ENCODE measurements at regions not wholly inside any gene's neighbourhood (a gene's known extent, or its start where the extent isn't known, plus 50 kb on each side); places are given as distances from the start of the nearest gene placed in this dataset.
A peak's percentile ranks its signal among the peaks of the same experiment; 100 is the strongest.

DNA sequence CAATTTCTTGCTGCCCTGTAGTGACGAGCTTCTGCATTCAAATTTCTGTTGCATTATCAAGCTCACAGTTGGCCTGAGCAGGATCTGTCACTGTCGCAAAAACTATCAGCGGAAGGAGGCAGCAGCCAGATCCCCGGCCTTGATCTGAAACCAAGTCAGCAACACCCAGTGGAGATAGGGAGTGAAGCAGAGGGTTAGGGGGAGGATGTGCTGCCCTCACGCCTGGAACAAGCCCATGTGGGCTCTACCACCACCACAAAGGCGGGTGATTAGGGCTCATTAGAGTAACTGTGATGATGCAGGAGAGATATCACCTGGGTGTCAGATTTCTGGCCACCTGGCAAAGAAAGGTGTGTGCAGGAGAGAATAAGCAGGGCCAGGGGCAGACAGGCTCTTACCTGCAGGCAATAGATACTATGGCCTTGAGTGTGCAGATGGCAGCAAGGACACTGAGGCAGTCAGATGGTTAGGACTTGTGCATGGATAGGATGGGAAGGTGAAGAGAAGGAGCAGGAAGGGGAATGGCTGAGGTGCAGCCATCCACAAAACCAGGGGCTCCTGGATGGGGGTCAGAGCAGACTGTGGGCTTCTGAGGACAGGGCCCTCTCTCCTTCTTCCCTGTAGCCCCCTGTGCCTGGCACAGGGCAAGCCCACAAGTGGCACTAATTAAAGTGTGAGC, 417.3 kb downstream of the RPS24 start:
- WGBS, 3 donors: 81 to 84% (median 84%) methylated on average over 6 of the region's 6 CpGs
- Histone ChIP-seq H3K4me1 (ENCODE audit: insufficient read depth) (peaks cover 6% of the 10 kb centered on the region), H3K9me3 (no peaks in the 10 kb centered on the region), H3K27me3 (no peaks in the 10 kb centered on the region), H3K36me3 (no peaks in the 10 kb centered on the region), H3K4me3 (no peak overlapping the region), H3K27ac (peak overlapping the region in 1 of 2 donors; percentile 41)
- intact Hi-C loops (cut with DNase I): no loop called here
- DNase-seq: peak in 1 of 5 donors; percentile 10
- TF ChIP-seq EP300 (IDR thresholded peaks at IDR 0.05) (no peak), POLR2A (IDR thresholded peaks at IDR 0.05) (no peak)
- TF ChIP-seq, protein P1, sequence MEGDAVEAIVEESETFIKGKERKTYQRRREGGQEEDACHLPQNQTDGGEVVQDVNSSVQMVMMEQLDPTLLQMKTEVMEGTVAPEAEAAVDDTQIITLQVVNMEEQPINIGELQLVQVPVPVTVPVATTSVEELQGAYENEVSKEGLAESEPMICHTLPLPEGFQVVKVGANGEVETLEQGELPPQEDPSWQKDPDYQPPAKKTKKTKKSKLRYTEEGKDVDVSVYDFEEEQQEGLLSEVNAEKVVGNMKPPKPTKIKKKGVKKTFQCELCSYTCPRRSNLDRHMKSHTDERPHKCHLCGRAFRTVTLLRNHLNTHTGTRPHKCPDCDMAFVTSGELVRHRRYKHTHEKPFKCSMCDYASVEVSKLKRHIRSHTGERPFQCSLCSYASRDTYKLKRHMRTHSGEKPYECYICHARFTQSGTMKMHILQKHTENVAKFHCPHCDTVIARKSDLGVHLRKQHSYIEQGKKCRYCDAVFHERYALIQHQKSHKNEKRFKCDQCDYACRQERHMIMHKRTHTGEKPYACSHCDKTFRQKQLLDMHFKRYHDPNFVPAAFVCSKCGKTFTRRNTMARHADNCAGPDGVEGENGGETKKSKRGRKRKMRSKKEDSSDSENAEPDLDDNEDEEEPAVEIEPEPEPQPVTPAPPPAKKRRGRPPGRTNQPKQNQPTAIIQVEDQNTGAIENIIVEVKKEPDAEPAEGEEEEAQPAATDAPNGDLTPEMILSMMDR (IDR thresholded peaks at IDR 0.05): no peak

DNA sequence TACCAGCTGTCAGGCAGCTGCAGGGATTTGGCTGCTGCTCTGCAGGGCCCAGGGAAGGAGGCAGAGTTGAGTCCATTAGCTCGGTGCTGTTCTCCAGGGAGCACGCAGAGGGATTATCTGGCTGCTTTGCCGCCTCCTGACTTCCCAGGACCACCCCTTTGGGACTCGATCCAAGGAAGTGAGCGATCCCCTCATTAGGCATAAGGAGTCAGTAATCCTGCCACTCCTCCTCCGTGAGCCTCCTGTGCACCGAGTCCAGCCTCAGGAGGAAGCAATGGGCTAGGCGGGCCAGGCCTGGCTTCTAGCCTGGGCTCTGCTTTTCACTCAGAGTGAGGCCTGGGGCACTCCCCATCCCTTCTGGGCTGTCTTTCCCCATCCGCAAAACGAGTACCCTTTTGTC, 417.9 kb downstream of the RPS24 start:
- Histone ChIP-seq H3K4me3 (no peak overlapping the region), H3K36me3 (no peaks in the 10 kb centered on the region), H3K27me3 (no peaks in the 10 kb centered on the region), H3K9me3 (no peaks in the 10 kb centered on the region), H3K4me1 (ENCODE audit: insufficient read depth) (peaks cover 6% of the 10 kb centered on the region), H3K27ac (peak overlapping the region in 1 of 2 donors; percentile 41)
- WGBS, 3 donors: 22 to 32% (median 31%) methylated on average over 10 of the region's 10 CpGs
- peak; percentile 63 to 72 (median 67) for DNase-seq
- intact Hi-C loops (cut with DNase I): no loop called here
- TF ChIP-seq EP300 (IDR thresholded peaks at IDR 0.05) (no peak), POLR2A (IDR thresholded peaks at IDR 0.05) (no peak)
- TF ChIP-seq, protein P1 (IDR thresholded peaks at IDR 0.05): no peak

DNA sequence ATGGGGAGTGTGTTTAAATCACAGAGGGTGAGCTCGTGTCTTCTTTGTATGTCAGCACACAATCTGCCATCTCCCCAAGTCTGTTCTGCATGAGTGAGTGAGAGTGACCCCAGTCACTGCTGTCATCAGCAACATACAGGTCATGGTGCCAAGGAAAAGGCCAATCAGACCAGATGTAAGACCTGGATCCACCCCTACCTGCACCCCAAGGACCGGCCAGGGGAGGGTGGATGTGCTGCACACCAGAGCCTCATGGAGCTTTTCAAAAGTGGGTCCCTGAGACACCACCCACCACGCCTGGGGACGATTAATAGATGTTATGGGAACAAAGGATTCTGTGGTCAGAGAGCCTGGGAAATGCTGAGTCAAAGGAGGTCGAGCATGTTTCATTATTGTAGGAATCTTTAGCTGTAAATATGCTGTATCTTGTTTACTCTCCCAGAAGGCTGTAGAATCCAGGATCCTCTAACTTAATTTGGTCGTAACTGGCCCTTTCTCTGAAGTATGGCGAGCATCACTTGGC, 420.5 kb downstream of the RPS24 start:
- no peaks in the 10 kb centered on the region for H3K36me3 ChIP-seq
- no peak for TF ChIP-seq POLR2A (IDR thresholded peaks at IDR 0.05)
- DNase-seq: no peak
- H3K4me1 ChIP-seq (ENCODE audit: insufficient read depth): peaks cover 6% of the 10 kb centered on the region
- intact Hi-C loops (cut with DNase I): no loop called here
- H3K9me3 ChIP-seq: no peaks in the 10 kb centered on the region
- no peak overlapping the region for H3K4me3 ChIP-seq
- H3K27ac ChIP-seq: no peak overlapping the region
- WGBS, 3 donors: 43 to 59% (median 54%) methylated on average over 7 of the region's 7 CpGs
- no peaks in the 10 kb centered on the region for H3K27me3 ChIP-seq

DNA sequence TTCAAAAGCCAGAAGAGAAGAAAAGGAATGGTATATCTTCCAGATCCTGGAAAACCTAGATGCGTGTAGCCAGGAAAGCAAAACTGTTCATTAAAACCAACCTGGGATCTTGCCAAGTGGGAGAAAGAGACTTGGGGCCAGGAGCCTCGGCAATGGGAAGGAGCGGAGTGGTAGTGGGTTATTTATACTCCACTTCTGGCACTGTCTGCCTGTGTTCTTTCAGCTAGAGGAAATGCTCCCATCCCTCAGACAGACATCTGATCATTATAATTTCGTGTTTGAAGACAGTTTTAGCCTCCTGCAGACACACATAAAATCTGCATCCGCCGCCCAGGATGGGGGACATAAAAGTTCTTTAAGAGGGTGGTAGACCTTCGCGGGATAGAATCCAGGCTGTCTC, 421.6 kb downstream of the RPS24 start:
- DNase-seq: no peak
- H3K9me3 ChIP-seq: no peaks in the 10 kb centered on the region
- intact Hi-C loops (cut with DNase I): no loop called here
- no peaks in the 10 kb centered on the region for H3K27me3 ChIP-seq
- WGBS, 3 donors: 78 to 85% (median 83%) methylated on average over 8 of the region's 8 CpGs
- no peak overlapping the region for H3K27ac ChIP-seq
- H3K4me1 ChIP-seq (ENCODE audit: insufficient read depth): peaks cover 10% of the 10 kb centered on the region
- TF ChIP-seq POLR2A (IDR thresholded peaks at IDR 0.05): no peak
- TF ChIP-seq, protein P1 (IDR thresholded peaks at IDR 0.05): no peak
- TF ChIP-seq EP300 (IDR thresholded peaks at IDR 0.05): no peak
- H3K36me3 ChIP-seq: no peaks in the 10 kb centered on the region
- no peak overlapping the region for H3K4me3 ChIP-seq

DNA sequence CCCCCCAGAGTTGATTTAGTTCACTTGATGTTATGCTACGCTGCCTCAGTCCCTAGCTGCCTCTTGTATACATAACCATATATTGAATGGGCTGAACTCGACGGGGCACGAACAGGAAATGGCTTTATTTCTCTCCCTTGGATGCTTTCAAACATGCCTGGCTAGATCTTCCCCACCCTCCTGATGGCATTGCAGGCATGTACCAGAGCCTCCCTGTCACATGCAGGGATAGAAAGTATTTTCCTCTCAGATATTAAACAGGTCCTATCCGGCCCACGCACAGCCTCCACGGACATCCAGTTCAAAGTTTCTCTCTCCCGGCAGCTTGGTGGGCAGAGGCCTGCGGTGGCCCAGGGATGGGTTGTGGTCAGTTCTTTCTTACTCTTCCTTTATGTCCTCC, 422.1 kb downstream of the RPS24 start:
- TF ChIP-seq EP300 (IDR thresholded peaks at IDR 0.05) (no peak), POLR2A (IDR thresholded peaks at IDR 0.05) (no peak)
- TF ChIP-seq, protein P1 (IDR thresholded peaks at IDR 0.05): no peak
- Histone ChIP-seq H3K27ac (no peak overlapping the region), H3K9me3 (no peaks in the 10 kb centered on the region), H3K4me3 (no peak overlapping the region), H3K36me3 (no peaks in the 10 kb centered on the region), H3K4me1 (ENCODE audit: insufficient read depth) (peaks cover 10% of the 10 kb centered on the region), H3K27me3 (no peaks in the 10 kb centered on the region)
- intact Hi-C loops (cut with DNase I): no loop called here
- 88 to 96% (median 93%) methylated on average over 9 of the region's 9 CpGs for WGBS, 3 donors
- DNase-seq: no peak
